ENCODE measurements at regions not wholly inside any gene's neighbourhood (a gene's known extent, or its start where the extent isn't known, plus 50 kb on each side); places are given as distances from the start of the nearest gene placed in this dataset.

DNA sequence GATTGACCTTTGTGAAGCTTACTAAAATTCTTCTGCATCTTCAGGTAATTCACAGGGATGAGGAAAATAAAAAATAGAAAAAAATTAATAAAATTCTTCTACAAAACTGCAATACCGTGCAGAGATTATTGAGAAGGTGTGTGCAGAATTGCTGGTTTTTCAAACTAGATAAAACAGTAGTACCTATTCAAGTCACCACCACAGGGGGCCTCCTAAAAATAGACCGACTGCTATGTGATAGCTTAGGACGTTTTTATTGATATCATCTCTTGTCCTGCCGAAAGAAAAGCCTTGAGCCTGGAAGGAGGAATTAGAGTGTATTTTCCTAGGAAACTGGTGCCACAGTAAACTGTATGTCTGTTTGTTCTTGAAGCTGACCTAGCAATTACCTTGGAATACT lies 325.9 kb downstream of the ZFHX3 start:
- ATAC-seq (no peak), DNase-seq (no peak)
- Histone ChIP-seq H3K4me3 (no peak overlapping the region), H3K27ac (no peak overlapping the region), H3K9me3 (no peaks in the 10 kb centered on the region), H3K27me3 (no peaks in the 10 kb centered on the region), H3K36me3 (no peaks in the 10 kb centered on the region), H3K4me1 (no peaks in the 10 kb centered on the region)
- intact Hi-C loops (cut with DNase I) = no loop called here
- TF ChIP-seq, protein P1, sequence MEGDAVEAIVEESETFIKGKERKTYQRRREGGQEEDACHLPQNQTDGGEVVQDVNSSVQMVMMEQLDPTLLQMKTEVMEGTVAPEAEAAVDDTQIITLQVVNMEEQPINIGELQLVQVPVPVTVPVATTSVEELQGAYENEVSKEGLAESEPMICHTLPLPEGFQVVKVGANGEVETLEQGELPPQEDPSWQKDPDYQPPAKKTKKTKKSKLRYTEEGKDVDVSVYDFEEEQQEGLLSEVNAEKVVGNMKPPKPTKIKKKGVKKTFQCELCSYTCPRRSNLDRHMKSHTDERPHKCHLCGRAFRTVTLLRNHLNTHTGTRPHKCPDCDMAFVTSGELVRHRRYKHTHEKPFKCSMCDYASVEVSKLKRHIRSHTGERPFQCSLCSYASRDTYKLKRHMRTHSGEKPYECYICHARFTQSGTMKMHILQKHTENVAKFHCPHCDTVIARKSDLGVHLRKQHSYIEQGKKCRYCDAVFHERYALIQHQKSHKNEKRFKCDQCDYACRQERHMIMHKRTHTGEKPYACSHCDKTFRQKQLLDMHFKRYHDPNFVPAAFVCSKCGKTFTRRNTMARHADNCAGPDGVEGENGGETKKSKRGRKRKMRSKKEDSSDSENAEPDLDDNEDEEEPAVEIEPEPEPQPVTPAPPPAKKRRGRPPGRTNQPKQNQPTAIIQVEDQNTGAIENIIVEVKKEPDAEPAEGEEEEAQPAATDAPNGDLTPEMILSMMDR (IDR thresholded peaks at IDR 0.05) = no peak

GRCh38 chr16:72715267-72715666 lies 332.7 kb downstream of the ZFHX3 start:
- Histone ChIP-seq H3K27me3 (no peaks in the 10 kb centered on the region), H3K27ac (no peak overlapping the region), H3K4me3 (no peak overlapping the region), H3K9me3 (peaks cover 0 to 33% of the 10 kb centered on the region in 2 donors), H3K36me3 (no peaks in the 10 kb centered on the region), H3K4me1 (no peaks in the 10 kb centered on the region)
- DNase-seq = no peak
- intact Hi-C loops (cut with DNase I) = no loop called here
- TF ChIP-seq, protein P1 (IDR thresholded peaks at IDR 0.05) = no peak
- no peak for ATAC-seq

- intact Hi-C loops (cut with DNase I) = no loop called here
- Histone ChIP-seq H3K27me3 (no peaks in the 10 kb centered on the region), H3K4me1 (no peaks in the 10 kb centered on the region), H3K27ac (no peak overlapping the region), H3K9me3 (peaks cover 0 to 45% of the 10 kb centered on the region in 2 donors), H3K4me3 (no peak overlapping the region), H3K36me3 (no peaks in the 10 kb centered on the region)
- ATAC-seq (no peak), DNase-seq (no peak)
- TF ChIP-seq, protein P1 (IDR thresholded peaks at IDR 0.05) = no peak
These were observed 336.1 kb downstream of the ZFHX3 start for GRCh38 chr16:72711823-72712222.

DNA sequence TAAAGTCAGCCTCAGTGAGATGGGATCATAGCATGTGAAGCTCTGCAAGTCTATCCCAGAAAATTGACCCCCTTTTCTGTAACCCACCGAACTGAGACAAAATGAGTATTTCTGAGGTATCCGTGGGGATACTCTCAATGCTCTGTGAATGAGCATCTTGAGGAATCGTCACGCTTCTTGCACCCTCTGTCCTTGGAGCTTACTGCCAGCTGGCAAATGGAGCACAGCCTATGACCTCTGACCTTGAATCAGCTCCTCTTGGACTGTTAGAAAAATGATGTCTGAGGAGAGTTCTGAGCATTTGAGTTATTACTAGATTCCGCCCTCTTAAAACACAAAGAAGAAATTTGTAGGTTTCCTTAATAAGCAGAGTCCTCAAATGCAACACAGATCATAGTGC lies 342.1 kb downstream of the ZFHX3 start:
- ATAC-seq (no peak), DNase-seq (no peak)
- H3K36me3 ChIP-seq = no peaks in the 10 kb centered on the region
- no peaks in the 10 kb centered on the region for H3K27me3 ChIP-seq
- TF ChIP-seq, protein P1 (IDR thresholded peaks at IDR 0.05) = no peak
- peaks cover 0 to 17% of the 10 kb centered on the region in 2 donors for H3K9me3 ChIP-seq
- H3K27ac ChIP-seq = no peak overlapping the region
- intact Hi-C loops (cut with DNase I) = no loop called here
- no peaks in the 10 kb centered on the region for H3K4me1 ChIP-seq
- H3K4me3 ChIP-seq = no peak overlapping the region

GRCh38 chr16:72704746-72705372 lies 343.1 kb downstream of the ZFHX3 start:
- Histone ChIP-seq H3K27ac (no peak overlapping the region), H3K36me3 (no peaks in the 10 kb centered on the region), H3K4me3 (no peak overlapping the region), H3K9me3 (peaks cover 0 to 8% of the 10 kb centered on the region in 2 donors), H3K27me3 (no peaks in the 10 kb centered on the region), H3K4me1 (no peaks in the 10 kb centered on the region)
- TF ChIP-seq, protein P1 (IDR thresholded peaks at IDR 0.05) = no peak
- DNase-seq = no peak
- intact Hi-C loops (cut with DNase I) = no loop called here
- no peak for ATAC-seq
